Tibial nerve (tissue), 4 donors: ENCODE measurements at regions not wholly inside any gene's neighbourhood (a gene's known extent, or its start where the extent isn't known, plus 50 kb on each side); places are given as distances from the start of the nearest gene placed in this dataset.

Experiments
- EP300 ChIP-seq, 2 donors: sonication (generic); formaldehyde crosslinking; IDR thresholded peaks; one replicate each; pipeline ENCODE4 v1.6.1; 2017; ENCODE audit warnings: antibody characterized with exemption in 2 of 2, mild to moderate bottlenecking in 1 of 2
- POLR2A ChIP-seq, 2 donors: fragments of 450-650 bp; IDR thresholded peaks; one replicate each; pipeline ENCODE4 v1.6.1; 2017; ENCODE audit warnings: antibody characterized with exemption in 2 of 2, mild to moderate bottlenecking in 2 of 2, moderate library complexity in 2 of 2
- TF ChIP-seq, protein P1 (sequence below), 5 experiments: fragments of 200-600 bp in 3 of 5; fragments of 450-650 bp in 2 of 5; sonication (generic) in 3 of 5; IDR thresholded peaks; one replicate each; pipeline ENCODE4 v1.5.1; 2016 to 2019; ENCODE audit warnings: antibody characterized with exemption in 5 of 5, mild to moderate bottlenecking in 3 of 5, moderate library complexity in 2 of 5

DNA sequence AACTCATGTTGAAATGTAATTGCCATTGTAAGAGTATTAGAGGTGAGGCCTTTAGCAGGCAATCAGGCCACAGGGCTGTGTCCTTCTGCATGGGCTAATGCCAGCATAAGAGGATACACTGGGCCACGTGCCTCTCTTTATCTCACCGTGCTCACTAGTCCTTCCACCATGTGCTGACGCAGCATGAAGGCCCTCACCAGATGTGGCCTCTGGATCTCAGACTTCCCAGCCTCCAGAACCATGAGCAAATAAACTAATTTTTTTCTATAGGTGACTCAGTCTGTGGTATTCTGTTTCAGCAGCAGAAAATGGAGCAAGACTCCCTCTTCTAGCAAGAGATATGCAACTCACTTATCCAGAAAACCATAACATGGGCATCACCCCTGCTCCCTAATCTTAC is 149.7 kb upstream of the ZNF236 start:
- TF ChIP-seq, protein P1, sequence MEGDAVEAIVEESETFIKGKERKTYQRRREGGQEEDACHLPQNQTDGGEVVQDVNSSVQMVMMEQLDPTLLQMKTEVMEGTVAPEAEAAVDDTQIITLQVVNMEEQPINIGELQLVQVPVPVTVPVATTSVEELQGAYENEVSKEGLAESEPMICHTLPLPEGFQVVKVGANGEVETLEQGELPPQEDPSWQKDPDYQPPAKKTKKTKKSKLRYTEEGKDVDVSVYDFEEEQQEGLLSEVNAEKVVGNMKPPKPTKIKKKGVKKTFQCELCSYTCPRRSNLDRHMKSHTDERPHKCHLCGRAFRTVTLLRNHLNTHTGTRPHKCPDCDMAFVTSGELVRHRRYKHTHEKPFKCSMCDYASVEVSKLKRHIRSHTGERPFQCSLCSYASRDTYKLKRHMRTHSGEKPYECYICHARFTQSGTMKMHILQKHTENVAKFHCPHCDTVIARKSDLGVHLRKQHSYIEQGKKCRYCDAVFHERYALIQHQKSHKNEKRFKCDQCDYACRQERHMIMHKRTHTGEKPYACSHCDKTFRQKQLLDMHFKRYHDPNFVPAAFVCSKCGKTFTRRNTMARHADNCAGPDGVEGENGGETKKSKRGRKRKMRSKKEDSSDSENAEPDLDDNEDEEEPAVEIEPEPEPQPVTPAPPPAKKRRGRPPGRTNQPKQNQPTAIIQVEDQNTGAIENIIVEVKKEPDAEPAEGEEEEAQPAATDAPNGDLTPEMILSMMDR (IDR thresholded peaks at IDR 0.05), result no peak
- TF ChIP-seq POLR2A (IDR thresholded peaks at IDR 0.05) (no peak), EP300 (IDR thresholded peaks at IDR 0.05) (no peak)
